Brain microvascular endothelial cell (primary cell): ENCODE measurements at regions not wholly inside any gene's neighbourhood (a gene's known extent, or its start where the extent isn't known, plus 50 kb on each side); places are given as distances from the start of the nearest gene placed in this dataset.

Experiments used
- DNase-seq: peaks from one replicate; pipeline ENCODE4 v3.0.0-alpha.2; 2020
- H3K27ac ChIP-seq: fragments of 250-450 bp; sonication (Bioruptor Pico); 2 replicates; pipeline ENCODE4 v1.5.1; 2020; ENCODE audit warnings: mild to moderate bottlenecking, moderate library complexity
- H3K27me3 ChIP-seq: fragments of 250-450 bp; sonication (Bioruptor Pico); replicated peaks from 2 replicates; pipeline ENCODE4 v1.5.1; 2020; ENCODE audit warnings: mild to moderate bottlenecking
- H3K36me3 ChIP-seq: fragments of 250-450 bp; sonication (Bioruptor Pico); replicated peaks from 2 replicates; pipeline ENCODE4 v1.5.1; 2020; ENCODE audit warnings: mild to moderate bottlenecking
- H3K4me3 ChIP-seq: 2 replicates; pipeline ENCODE4 v1.5.1; 2011; ENCODE audit warnings: low read depth, mild to moderate bottlenecking, control low read depth, low read length, moderate library complexity
- CTCF ChIP-seq: IDR thresholded peaks from 2 replicates; pipeline ENCODE4 v1.5.1; 2011; ENCODE audit warnings: low read depth, mild to moderate bottlenecking, moderate library complexity, low read length, control low read depth, inconsistent platforms; ENCODE audit errors: missing control alignments
- in situ Hi-C: cut with HindIII; loops from 2 replicates; pipeline ENCODE4 v1.10.0; 2017; ENCODE audit warnings: low sequenced_read_pairs, low pct_ligation_motif_present

- Histone ChIP-seq H3K4me3 (no peak overlapping the region), H3K36me3 (no peaks in the 10 kb centered on the region), H3K27me3 (no peaks in the 10 kb centered on the region), H3K27ac (no peak overlapping the region)
- no peak for TF ChIP-seq CTCF
- in situ Hi-C loops = no loop called here
- DNase-seq = no peak
Observed at GRCh38 chr1:244958593-244958992, 94.2 kb upstream of the HNRNPU start.

- DNase-seq = no peak
- Histone ChIP-seq H3K27me3 (no peaks in the 10 kb centered on the region), H3K27ac (no peak overlapping the region), H3K4me3 (no peak overlapping the region), H3K36me3 (no peaks in the 10 kb centered on the region)
- no peak for TF ChIP-seq CTCF
- in situ Hi-C loops = no loop called here
Observed at GRCh38 chr1:244957525-244957924, 93.2 kb upstream of the HNRNPU start.

- in situ Hi-C loops = no loop called here
- no peak overlapping the region for H3K27ac ChIP-seq
Observed at GRCh38 chr1:244957122-244957521, 92.8 kb upstream of the HNRNPU start.

GRCh38 chr1:244955661-244956060 lies 91.3 kb upstream of the HNRNPU start:
- in situ Hi-C loops = no loop called here
- no peak for DNase-seq
- TF ChIP-seq CTCF = no peak
- no peak overlapping the region for H3K27ac ChIP-seq
- no peaks in the 10 kb centered on the region for H3K27me3 ChIP-seq
- no peak overlapping the region for H3K4me3 ChIP-seq
- no peaks in the 10 kb centered on the region for H3K36me3 ChIP-seq

More at GRCh38 chr1:244957122-244957521, 92.8 kb upstream of the HNRNPU start:
- Histone ChIP-seq H3K27me3 (no peaks in the 10 kb centered on the region), H3K36me3 (no peaks in the 10 kb centered on the region), H3K4me3 (no peak overlapping the region)
- TF ChIP-seq CTCF = no peak
- no peak for DNase-seq

- no peak overlapping the region for H3K27ac ChIP-seq
- in situ Hi-C loops = no loop called here
- no peak overlapping the region for H3K4me3 ChIP-seq
- no peak for TF ChIP-seq CTCF
- H3K27me3 ChIP-seq = no peaks in the 10 kb centered on the region
- H3K36me3 ChIP-seq = no peaks in the 10 kb centered on the region
- DNase-seq = no peak
Observed at GRCh38 chr1:244954359-244954758, 90.0 kb upstream of the HNRNPU start.

GRCh38 chr1:244953901-244954300 lies 89.6 kb upstream of the HNRNPU start:
- in situ Hi-C loops = no loop called here

More at GRCh38 chr1:244953901-244954300, 89.6 kb upstream of the HNRNPU start:
- no peak overlapping the region for H3K27ac ChIP-seq
- no peaks in the 10 kb centered on the region for H3K27me3 ChIP-seq
- TF ChIP-seq CTCF = no peak
- no peak for DNase-seq
- H3K36me3 ChIP-seq = no peaks in the 10 kb centered on the region
- H3K4me3 ChIP-seq = no peak overlapping the region
